ENCODE measurements at regions not wholly inside any gene's neighbourhood (a gene's known extent, or its start where the extent isn't known, plus 50 kb on each side); places are given as distances from the start of the nearest gene placed in this dataset.

DNA sequence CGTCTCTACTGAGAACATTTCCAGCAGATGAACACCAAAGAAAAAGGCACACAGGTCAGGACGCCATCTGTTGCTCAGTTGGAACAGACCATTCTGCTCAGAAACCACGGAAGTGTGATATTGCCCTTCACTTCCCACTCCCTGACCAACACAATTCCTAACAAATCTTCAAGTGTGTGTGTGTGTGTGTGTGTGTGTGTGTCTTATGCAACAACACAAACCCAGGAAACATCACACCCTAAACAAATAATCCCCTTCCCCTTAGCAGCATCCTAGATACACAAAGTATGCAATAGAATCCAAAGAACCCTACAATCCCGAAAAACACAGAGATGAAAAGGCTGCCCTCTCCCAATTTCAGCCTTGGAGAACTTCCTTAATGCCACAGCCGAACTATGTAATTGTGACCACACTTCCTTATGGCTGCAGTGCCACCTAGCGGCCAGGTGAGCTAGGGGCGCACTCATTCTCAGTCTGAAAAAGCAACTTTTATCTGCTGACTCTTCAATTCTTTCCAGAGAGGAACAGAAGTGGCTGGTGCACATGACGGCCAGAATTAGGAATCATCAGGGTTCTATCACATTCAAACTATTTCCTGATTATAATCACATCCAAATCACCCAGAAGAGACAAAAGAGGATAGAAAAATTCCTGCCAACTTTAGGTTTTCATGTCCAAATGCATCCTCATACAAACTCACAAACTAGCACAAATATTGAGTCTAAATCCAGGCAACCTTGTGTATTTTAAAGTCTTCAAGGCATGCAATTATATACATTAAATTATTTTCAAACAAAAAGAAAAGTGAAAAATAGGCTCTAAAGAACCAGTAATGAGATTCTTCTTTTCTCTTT, 164.9 kb downstream of the DHX15 start:
- intact Hi-C loops (cut with DNase I, micrococcal nuclease), result no loop called here
- Histone ChIP-seq H3K4me3 (no peak overlapping the region), H3K9me3 (no peaks in the 10 kb centered on the region), H3K4me1 (ENCODE audit: low read depth) (no peaks in the 10 kb centered on the region), H3K36me3 (ENCODE audit: low read depth) (no peaks in the 10 kb centered on the region)
- DNase-seq, result peak; percentile 68 to 89 (median 84)
- TF ChIP-seq, protein P1, sequence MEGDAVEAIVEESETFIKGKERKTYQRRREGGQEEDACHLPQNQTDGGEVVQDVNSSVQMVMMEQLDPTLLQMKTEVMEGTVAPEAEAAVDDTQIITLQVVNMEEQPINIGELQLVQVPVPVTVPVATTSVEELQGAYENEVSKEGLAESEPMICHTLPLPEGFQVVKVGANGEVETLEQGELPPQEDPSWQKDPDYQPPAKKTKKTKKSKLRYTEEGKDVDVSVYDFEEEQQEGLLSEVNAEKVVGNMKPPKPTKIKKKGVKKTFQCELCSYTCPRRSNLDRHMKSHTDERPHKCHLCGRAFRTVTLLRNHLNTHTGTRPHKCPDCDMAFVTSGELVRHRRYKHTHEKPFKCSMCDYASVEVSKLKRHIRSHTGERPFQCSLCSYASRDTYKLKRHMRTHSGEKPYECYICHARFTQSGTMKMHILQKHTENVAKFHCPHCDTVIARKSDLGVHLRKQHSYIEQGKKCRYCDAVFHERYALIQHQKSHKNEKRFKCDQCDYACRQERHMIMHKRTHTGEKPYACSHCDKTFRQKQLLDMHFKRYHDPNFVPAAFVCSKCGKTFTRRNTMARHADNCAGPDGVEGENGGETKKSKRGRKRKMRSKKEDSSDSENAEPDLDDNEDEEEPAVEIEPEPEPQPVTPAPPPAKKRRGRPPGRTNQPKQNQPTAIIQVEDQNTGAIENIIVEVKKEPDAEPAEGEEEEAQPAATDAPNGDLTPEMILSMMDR (IDR thresholded peaks at IDR 0.05), result peak; percentile 76
- ATAC-seq, result peak; percentile 98

DNA sequence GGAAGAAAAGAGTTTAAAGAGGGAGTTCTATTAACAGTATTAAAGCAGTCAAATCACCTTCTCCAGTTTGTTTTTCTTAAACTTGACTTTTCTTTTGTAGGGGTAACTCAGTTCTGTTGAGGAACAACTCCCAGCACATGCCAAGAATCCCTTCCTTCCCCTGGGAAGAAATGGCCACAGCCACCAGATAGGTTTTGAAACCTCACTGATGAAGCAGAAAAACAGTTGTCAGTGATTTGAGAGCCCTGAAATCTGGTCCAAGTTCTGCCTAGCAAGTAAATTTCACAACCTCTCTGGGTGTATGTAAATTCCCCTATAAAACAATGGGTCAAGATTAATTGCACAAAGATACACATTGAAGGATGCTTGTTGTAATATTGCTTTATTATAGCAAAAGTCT, 167.1 kb downstream of the DHX15 start:
- DNase-seq (no peak), ATAC-seq (no peak)
- Histone ChIP-seq H3K4me1 (ENCODE audit: low read depth) (no peaks in the 10 kb centered on the region), H3K4me3 (no peak overlapping the region), H3K9me3 (no peaks in the 10 kb centered on the region), H3K36me3 (ENCODE audit: low read depth) (no peaks in the 10 kb centered on the region)
- TF ChIP-seq, protein P1 (IDR thresholded peaks at IDR 0.05), result no peak
- intact Hi-C loops (cut with DNase I, micrococcal nuclease), result no loop called here

DNA sequence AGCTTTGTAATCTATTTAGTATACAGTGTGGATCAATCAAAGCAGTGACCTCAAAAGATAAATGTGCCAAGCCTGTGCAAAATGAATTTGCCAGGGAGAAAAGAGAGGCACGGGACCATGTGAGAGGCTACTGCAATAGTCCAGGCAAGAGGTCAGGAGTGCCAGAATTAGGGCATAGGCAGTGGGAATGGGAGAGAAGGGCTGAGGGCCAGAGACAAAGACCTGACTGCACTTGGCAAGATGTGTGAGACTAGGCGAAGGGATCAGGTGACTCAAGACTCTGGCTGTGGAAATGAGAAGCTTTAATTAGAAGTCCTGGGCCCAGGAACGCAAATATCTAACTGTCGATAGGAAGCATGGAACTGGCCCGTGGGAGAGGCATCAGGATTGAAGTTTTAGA, 168.1 kb downstream of the DHX15 start:
- intact Hi-C loops (cut with DNase I, micrococcal nuclease), result no loop called here
- Histone ChIP-seq H3K4me3 (no peak overlapping the region), H3K9me3 (no peaks in the 10 kb centered on the region), H3K36me3 (ENCODE audit: low read depth) (no peaks in the 10 kb centered on the region), H3K4me1 (ENCODE audit: low read depth) (no peaks in the 10 kb centered on the region)
- DNase-seq (no peak), ATAC-seq (no peak)
- TF ChIP-seq, protein P1 (IDR thresholded peaks at IDR 0.05), result no peak

DNA sequence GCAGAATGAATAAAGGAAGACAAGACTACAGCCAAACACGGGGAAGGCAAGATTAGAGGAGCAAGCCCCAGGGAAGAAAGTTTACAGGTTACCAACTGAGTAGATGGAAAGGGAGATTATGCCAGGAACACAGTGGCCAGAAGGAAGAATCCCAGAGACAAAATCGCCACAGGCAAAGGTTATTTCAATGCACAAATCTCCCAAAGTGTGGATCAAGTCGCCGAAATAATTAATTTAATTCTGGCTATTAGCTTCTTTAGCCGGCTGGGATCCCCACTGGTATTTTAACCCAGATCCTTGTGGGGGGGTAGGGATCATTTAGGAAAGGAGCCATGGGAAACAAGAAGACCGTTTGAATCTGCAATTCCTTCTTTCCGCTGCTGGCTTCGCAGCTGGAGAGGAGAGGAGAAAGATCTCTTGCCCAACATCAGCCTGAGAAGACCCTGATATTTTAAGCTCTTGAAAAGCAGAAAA, 171.0 kb downstream of the DHX15 start:
- no peak for DNase-seq
- ATAC-seq, result no peak
- intact Hi-C loops (cut with DNase I, micrococcal nuclease), result no loop called here
- TF ChIP-seq, protein P1 (IDR thresholded peaks at IDR 0.05), result no peak
- Histone ChIP-seq H3K4me3 (no peak overlapping the region), H3K4me1 (ENCODE audit: low read depth) (no peaks in the 10 kb centered on the region), H3K36me3 (ENCODE audit: low read depth) (no peaks in the 10 kb centered on the region), H3K9me3 (no peaks in the 10 kb centered on the region)

DNA sequence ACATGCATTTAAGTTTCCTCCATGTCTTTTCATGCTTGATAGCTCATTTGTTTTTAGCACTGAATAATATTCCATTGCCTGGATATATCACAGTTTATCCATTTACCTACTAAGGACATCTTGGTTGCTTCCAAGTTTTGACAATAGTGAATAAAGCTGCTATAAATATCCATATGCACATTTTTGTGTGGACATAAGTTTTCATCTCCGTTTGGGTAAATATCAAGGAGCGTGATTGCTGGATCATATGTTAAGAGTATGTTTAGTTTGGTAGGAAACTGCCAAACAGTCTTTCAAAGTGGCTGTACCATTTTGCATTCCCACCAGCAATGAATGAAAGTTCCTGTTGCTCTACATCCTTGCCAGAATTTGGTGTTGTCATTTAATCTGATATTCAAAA, 172.5 kb downstream of the DHX15 start:
- intact Hi-C loops (cut with DNase I, micrococcal nuclease), result no loop called here
- H3K4me3 ChIP-seq, result no peak overlapping the region

More for the DNA sequence above, 172.5 kb downstream of the DHX15 start:
- Histone ChIP-seq H3K9me3 (no peaks in the 10 kb centered on the region), H3K36me3 (ENCODE audit: low read depth) (no peaks in the 10 kb centered on the region), H3K4me1 (ENCODE audit: low read depth) (no peaks in the 10 kb centered on the region)
- no peak for DNase-seq
- ATAC-seq, result no peak
- TF ChIP-seq, protein P1 (IDR thresholded peaks at IDR 0.05), result no peak
